Mesodermal cell (in vitro differentiated cells): ENCODE measurements at regions not wholly inside any gene's neighbourhood (a gene's known extent, or its start where the extent isn't known, plus 50 kb on each side); places are given as distances from the start of the nearest gene placed in this dataset.

ENCODE experiments used
- H3K27ac ChIP-seq: 2 replicates; pipeline ENCODE4 v1.7.0; 2013; ENCODE audit warnings: mild to moderate bottlenecking, low read depth, low read length, moderate library complexity; ENCODE audit not compliant: severe bottlenecking
- H3K36me3 ChIP-seq: 2 replicates; pipeline ENCODE4 v1.7.1; 2013; ENCODE audit warnings: mild to moderate bottlenecking, low read length, moderate library complexity; ENCODE audit not compliant: control insufficient read depth, insufficient read depth
- H3K4me1 ChIP-seq: one replicate; pipeline ENCODE4 v1.7.1; 2013; ENCODE audit warnings: mild to moderate bottlenecking, low read length; ENCODE audit not compliant: insufficient read depth, control insufficient read depth, poor library complexity, severe bottlenecking
- H3K4me3 ChIP-seq: 2 replicates; pipeline ENCODE4 v1.7.0; 2013; ENCODE audit warnings: low read length, control low read depth, mild to moderate bottlenecking; ENCODE audit not compliant: insufficient read depth, poor library complexity, severe bottlenecking; ENCODE audit errors: extremely low read depth
- H3K9me3 ChIP-seq: 2 replicates; pipeline ENCODE4 v1.7.1; 2013; ENCODE audit warnings: mild to moderate bottlenecking, low read length, moderate library complexity; ENCODE audit not compliant: control insufficient read depth
- WGBS, 2 experiments: methylation state at CpG; one replicate each; pipeline ENCODE4 v1.1.5; 2013; ENCODE audit warnings: missing lambda C conversion rate in 2 of 2; ENCODE audit not compliant: insufficient coverage in 2 of 2; 5-methylcytosine and 5-hydroxymethylcytosine counted together

- no CpG with 5 or more reads among the region's 1 CpG for WGBS, 2 experiments
- H3K9me3 ChIP-seq = no peaks in the 10 kb centered on the region
- no peaks in the 10 kb centered on the region for H3K36me3 ChIP-seq
- no peak overlapping the region for H3K4me3 ChIP-seq
- no peaks in the 10 kb centered on the region for H3K4me1 ChIP-seq
- no peak overlapping the region for H3K27ac ChIP-seq
Measured at GRCh38 chr3:30397030-30397429, 209.4 kb upstream of the TGFBR2 start.

- no CpG with 5 or more reads among the region's 2 CpGs for WGBS, 2 experiments
- Histone ChIP-seq H3K36me3 (no peaks in the 10 kb centered on the region), H3K4me1 (no peaks in the 10 kb centered on the region), H3K4me3 (no peak overlapping the region), H3K9me3 (no peaks in the 10 kb centered on the region), H3K27ac (no peak overlapping the region)
Measured at GRCh38 chr3:30399394-30400181, 206.8 kb upstream of the TGFBR2 start.

DNA sequence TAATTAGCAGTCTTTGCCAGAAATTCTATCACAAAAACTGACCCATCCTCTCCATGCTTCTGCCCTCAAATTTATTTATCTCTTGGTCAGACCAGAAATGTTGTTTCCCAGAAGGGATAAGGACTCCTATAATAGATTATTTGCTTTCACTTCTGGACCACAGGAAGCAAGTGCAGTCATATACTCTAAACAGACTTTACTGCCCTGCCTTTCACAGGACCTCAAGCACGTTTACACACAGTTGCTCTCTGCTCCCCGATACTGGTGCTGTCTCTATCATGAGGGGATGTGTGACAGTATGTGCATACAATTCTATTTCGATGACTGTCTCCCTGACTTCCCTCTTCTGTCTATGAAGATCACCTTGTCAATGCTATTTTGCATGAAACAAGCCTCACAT lies 205.5 kb upstream of the TGFBR2 start:
- H3K27ac ChIP-seq = no peak overlapping the region
- no peak overlapping the region for H3K4me3 ChIP-seq
- WGBS, 2 experiments = 82% methylated on average over 2 of the region's 3 CpGs; no CpG with 5 or more reads in 1 of the 2 experiments
- H3K4me1 ChIP-seq = no peaks in the 10 kb centered on the region
- H3K9me3 ChIP-seq = no peaks in the 10 kb centered on the region
- no peaks in the 10 kb centered on the region for H3K36me3 ChIP-seq

- Histone ChIP-seq H3K4me3 (no peak overlapping the region), H3K9me3 (no peaks in the 10 kb centered on the region), H3K4me1 (no peaks in the 10 kb centered on the region), H3K36me3 (no peaks in the 10 kb centered on the region), H3K27ac (no peak overlapping the region)
Measured at GRCh38 chr3:30401971-30402370, 204.4 kb upstream of the TGFBR2 start.

DNA sequence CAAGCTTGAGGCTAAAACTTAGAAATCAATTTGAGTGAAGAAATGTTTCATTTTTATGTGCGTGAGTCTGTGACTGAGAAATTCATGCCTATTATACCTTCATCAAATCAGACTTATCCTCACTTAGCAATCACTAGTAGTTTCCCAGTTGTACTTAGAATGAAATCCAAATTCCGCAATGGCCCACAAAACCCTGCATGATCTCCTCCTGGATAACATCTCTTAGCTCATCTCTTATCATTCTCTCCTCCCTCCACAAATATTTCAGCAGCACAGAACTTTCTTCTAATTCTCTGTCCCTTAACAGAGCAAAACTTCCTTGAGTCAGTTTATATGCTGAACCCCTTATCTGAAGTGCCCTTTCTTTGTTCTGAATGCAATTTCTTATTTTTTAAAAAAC lies 198.8 kb upstream of the TGFBR2 start:
- whole genome bisulfite sequencing, 2 experiments = 100% methylated on average over 1 of the region's 2 CpGs

DNA sequence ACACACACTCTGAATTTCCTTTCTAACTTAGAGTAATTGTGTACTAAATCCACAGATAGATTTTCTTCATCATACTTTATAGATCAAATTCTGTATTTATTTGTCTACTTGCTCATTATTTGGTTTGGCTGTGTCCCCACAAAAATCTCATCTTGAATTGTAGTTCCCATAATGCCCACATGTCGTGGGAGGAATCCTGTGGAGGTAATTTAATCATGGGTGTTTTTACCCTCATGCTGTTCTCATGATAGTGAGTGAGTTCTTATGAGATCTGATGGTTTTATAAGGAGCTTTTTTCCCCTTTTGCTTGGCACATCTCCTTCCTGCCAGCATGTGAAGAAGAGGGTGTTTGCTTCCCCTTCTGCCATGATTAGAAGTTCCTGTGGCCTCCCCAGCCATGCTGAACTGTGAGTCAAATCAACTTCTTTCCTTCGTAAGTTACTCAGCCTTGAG lies 198.3 kb upstream of the TGFBR2 start:
- H3K4me3 ChIP-seq = no peak overlapping the region
- no CpG with 5 or more reads among the region's 2 CpGs for WGBS, 2 experiments
- H3K27ac ChIP-seq = no peak overlapping the region
- no peaks in the 10 kb centered on the region for H3K4me1 ChIP-seq
- H3K9me3 ChIP-seq = peaks cover 3% of the 10 kb centered on the region
- no peaks in the 10 kb centered on the region for H3K36me3 ChIP-seq

More for the DNA sequence above, 198.8 kb upstream of the TGFBR2 start:
- no peaks in the 10 kb centered on the region for H3K36me3 ChIP-seq
- H3K4me1 ChIP-seq = no peaks in the 10 kb centered on the region
- no peak overlapping the region for H3K4me3 ChIP-seq
- peaks cover 3% of the 10 kb centered on the region for H3K9me3 ChIP-seq
- no peak overlapping the region for H3K27ac ChIP-seq

- Histone ChIP-seq H3K4me1 (no peaks in the 10 kb centered on the region), H3K9me3 (no peaks in the 10 kb centered on the region), H3K36me3 (no peaks in the 10 kb centered on the region), H3K27ac (no peak overlapping the region), H3K4me3 (no peak overlapping the region)
- WGBS, 2 experiments = no CpG with 5 or more reads among the region's 1 CpG
Measured at GRCh38 chr3:30418443-30418842, 188.0 kb upstream of the TGFBR2 start.

DNA sequence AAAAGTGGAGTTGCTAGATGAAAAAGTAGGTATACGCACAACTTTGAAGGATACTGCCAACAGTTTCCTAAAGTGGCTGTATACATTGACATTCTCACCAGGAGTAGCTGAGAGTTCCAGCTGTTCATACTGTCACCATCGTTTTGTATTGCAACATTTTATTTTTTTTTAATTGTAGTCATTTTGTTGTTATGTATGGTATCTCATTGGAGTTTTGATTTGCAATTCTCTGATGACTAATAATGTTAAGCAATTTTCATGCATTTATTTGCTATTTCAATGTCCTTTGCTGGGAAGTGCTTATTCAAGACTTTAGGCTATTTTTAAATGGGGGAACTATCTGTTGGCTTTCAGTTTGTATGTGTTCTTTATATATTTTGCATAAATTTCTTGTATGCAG lies 185.1 kb upstream of the TGFBR2 start:
- Histone ChIP-seq H3K4me1 (no peaks in the 10 kb centered on the region), H3K36me3 (no peaks in the 10 kb centered on the region), H3K4me3 (no peak overlapping the region), H3K9me3 (no peaks in the 10 kb centered on the region), H3K27ac (no peak overlapping the region)
- 91 to 100% methylated on average over 1 of the region's 2 CpGs for WGBS, 2 experiments

DNA sequence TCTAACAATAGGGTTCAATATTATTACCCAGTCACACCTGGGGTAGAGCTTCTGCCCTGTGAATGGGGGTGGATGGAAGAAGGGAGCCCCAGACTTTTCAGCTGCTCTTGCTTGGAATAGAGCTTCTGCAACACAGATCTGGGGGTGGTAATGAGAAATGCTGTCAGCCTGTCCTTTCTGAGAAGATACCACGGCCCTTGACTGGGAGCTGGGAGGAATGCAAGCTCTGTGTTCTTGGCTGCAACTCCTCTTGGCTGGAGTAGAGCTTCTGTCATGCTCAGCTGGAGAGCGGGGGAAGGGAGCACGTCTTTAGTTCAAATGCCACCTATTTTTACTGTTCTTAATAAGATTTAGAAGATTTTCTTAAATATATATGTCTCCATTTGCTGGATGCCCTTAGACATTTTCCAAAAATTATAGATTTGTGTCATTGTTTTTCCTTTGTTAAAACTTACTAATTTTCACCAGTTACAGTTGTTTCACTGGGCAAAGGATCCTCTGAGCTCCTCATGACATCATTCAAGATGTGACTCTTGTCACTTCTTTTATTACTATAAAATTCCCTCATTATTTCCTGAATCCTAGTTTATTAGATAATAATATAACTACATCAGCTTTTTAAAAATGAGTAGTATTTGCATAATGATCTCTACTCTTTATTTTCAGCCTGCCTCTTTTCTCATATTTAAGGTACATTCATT lies 180.0 kb upstream of the TGFBR2 start:
- Histone ChIP-seq H3K4me3 (no peak overlapping the region), H3K27ac (no peak overlapping the region), H3K4me1 (no peaks in the 10 kb centered on the region), H3K36me3 (no peaks in the 10 kb centered on the region), H3K9me3 (no peaks in the 10 kb centered on the region)
- 63 to 100% methylated on average over 1 of the region's 3 CpGs for WGBS, 2 experiments

- H3K9me3 ChIP-seq = no peaks in the 10 kb centered on the region
- H3K4me1 ChIP-seq = no peaks in the 10 kb centered on the region
- no peak overlapping the region for H3K27ac ChIP-seq
- H3K4me3 ChIP-seq = no peak overlapping the region
- H3K36me3 ChIP-seq = no peaks in the 10 kb centered on the region
Measured at GRCh38 chr3:30428251-30428650, 178.2 kb upstream of the TGFBR2 start.

DNA sequence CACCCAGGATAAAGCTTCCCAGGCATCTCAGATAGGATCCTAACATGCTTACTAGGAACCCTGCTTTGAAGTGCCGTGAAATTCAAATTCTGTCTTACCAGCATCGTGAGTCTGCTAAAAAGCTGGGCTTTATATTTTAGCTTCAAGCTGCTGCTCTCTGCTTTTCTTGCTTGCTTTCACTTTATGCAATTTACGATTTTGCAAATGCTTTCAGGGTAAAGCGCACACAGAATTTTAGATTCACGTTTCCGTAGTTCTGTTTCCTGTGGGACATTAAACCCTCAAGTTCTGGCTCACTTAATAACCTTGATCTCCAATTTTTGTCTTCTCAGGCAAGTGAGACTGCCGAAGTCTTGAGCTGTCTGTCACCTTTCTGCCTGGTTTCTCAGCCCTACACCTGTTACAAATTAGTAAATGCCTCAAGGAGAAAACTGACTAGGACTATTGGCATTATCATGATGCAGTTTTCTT lies 170.5 kb upstream of the TGFBR2 start:
- 78 to 79% methylated on average over 7 of the region's 7 CpGs for WGBS, 2 experiments
- Histone ChIP-seq H3K27ac (no peak overlapping the region), H3K4me3 (no peak overlapping the region), H3K9me3 (no peaks in the 10 kb centered on the region), H3K36me3 (no peaks in the 10 kb centered on the region), H3K4me1 (peaks cover 4% of the 10 kb centered on the region)
